A549 (cell line): ENCODE measurements at regions not wholly inside any gene's neighbourhood (a gene's known extent, or its start where the extent isn't known, plus 50 kb on each side); places are given as distances from the start of the nearest gene placed in this dataset.

Experiments
- EHMT2 ChIP-seq: fragments of 200-600 bp; sonication (generic); IDR thresholded peaks from 2 replicates; pipeline ENCODE4 v1.6.1; 2016; ENCODE audit warnings: antibody characterized with exemption, low read depth, mild to moderate bottlenecking, moderate library complexity
- EP300 ChIP-seq, 2 experiments: fragments of >200 bp; sonication (Bioruptor Twin); formaldehyde crosslinking; IDR thresholded peaks; 2 replicates in 1 of 2; 3 replicates in 1 of 2; pipeline ENCODE4 v1.6.1; 2016 to 2017
- JUN ChIP-seq, 2 experiments: fragments of >200 bp; sonication (Bioruptor Twin); formaldehyde crosslinking; IDR thresholded peaks; 2 replicates in 1 of 2; 3 replicates in 1 of 2; pipeline ENCODE4 v1.6.1; 2016 to 2017
- POLR2A ChIP-seq: IDR thresholded peaks from 2 replicates; pipeline ENCODE4 v1.6.1; 2012; ENCODE audit warnings: mild to moderate bottlenecking, low read length
- RFX5 ChIP-seq: fragments of 450-650 bp; IDR thresholded peaks from 2 replicates; pipeline ENCODE4 v1.7.1; 2014; ENCODE audit warnings: antibody characterized with exemption, mild to moderate bottlenecking, moderate library complexity
- TF ChIP-seq, protein P1 (sequence below): fragments of >200 bp; sonication (Bioruptor Twin); formaldehyde crosslinking; IDR thresholded peaks from 3 replicates; pipeline ENCODE4 v1.5.1; 2016
- TF ChIP-seq, protein P2 (sequence below): IDR thresholded peaks from 2 replicates; pipeline ENCODE4 v1.6.1; 2012
- TF ChIP-seq, protein P3 (sequence below): fragments of 450-650 bp; IDR thresholded peaks from 2 replicates; pipeline ENCODE4 v1.6.1; 2014; ENCODE audit warnings: antibody characterized with exemption
- TF ChIP-seq, protein P4 (sequence below): fragments of 200-600 bp; sonication (generic); IDR thresholded peaks from 2 replicates; pipeline ENCODE4 v1.6.1; 2016; ENCODE audit warnings: antibody characterized with exemption, mild to moderate bottlenecking, moderate library complexity

DNA sequence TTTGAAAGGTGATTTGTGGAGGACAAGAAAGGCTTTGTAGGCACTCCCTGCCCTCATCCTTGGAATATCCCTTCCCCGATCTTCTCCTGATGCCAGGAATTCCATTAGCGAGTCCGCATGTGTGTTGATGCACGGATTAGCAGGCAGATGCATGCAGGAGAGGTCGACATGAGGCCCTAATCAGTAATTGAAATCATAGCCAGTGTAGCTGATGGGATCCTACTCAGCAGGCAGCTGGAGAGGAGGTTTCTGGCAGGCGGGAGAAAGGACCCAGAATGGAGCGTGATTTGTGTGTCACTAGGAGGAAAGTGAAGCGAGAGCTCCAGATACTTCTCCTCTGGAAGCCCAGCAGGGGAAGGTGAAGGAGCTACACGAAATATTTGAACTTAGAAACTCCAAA lies 196.3 kb upstream of the CDH11 start:
- TF ChIP-seq, protein P1, sequence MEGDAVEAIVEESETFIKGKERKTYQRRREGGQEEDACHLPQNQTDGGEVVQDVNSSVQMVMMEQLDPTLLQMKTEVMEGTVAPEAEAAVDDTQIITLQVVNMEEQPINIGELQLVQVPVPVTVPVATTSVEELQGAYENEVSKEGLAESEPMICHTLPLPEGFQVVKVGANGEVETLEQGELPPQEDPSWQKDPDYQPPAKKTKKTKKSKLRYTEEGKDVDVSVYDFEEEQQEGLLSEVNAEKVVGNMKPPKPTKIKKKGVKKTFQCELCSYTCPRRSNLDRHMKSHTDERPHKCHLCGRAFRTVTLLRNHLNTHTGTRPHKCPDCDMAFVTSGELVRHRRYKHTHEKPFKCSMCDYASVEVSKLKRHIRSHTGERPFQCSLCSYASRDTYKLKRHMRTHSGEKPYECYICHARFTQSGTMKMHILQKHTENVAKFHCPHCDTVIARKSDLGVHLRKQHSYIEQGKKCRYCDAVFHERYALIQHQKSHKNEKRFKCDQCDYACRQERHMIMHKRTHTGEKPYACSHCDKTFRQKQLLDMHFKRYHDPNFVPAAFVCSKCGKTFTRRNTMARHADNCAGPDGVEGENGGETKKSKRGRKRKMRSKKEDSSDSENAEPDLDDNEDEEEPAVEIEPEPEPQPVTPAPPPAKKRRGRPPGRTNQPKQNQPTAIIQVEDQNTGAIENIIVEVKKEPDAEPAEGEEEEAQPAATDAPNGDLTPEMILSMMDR = no peak
- TF ChIP-seq JUN (IDR thresholded peaks at IDR 0.05) (no peak), EP300 (IDR thresholded peaks at IDR 0.05) (no peak), POLR2A (no peak), RFX5 (no peak), EHMT2 (no peak)
- TF ChIP-seq, protein P2, sequence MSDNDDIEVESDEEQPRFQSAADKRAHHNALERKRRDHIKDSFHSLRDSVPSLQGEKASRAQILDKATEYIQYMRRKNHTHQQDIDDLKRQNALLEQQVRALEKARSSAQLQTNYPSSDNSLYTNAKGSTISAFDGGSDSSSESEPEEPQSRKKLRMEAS = no peak
- TF ChIP-seq, protein P3, sequence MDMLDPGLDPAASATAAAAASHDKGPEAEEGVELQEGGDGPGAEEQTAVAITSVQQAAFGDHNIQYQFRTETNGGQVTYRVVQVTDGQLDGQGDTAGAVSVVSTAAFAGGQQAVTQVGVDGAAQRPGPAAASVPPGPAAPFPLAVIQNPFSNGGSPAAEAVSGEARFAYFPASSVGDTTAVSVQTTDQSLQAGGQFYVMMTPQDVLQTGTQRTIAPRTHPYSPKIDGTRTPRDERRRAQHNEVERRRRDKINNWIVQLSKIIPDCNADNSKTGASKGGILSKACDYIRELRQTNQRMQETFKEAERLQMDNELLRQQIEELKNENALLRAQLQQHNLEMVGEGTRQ = no peak
- TF ChIP-seq, protein P4, sequence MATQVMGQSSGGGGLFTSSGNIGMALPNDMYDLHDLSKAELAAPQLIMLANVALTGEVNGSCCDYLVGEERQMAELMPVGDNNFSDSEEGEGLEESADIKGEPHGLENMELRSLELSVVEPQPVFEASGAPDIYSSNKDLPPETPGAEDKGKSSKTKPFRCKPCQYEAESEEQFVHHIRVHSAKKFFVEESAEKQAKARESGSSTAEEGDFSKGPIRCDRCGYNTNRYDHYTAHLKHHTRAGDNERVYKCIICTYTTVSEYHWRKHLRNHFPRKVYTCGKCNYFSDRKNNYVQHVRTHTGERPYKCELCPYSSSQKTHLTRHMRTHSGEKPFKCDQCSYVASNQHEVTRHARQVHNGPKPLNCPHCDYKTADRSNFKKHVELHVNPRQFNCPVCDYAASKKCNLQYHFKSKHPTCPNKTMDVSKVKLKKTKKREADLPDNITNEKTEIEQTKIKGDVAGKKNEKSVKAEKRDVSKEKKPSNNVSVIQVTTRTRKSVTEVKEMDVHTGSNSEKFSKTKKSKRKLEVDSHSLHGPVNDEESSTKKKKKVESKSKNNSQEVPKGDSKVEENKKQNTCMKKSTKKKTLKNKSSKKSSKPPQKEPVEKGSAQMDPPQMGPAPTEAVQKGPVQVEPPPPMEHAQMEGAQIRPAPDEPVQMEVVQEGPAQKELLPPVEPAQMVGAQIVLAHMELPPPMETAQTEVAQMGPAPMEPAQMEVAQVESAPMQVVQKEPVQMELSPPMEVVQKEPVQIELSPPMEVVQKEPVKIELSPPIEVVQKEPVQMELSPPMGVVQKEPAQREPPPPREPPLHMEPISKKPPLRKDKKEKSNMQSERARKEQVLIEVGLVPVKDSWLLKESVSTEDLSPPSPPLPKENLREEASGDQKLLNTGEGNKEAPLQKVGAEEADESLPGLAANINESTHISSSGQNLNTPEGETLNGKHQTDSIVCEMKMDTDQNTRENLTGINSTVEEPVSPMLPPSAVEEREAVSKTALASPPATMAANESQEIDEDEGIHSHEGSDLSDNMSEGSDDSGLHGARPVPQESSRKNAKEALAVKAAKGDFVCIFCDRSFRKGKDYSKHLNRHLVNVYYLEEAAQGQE = no peak
